Fibroblast of the aortic adventitia (primary cell): ENCODE measurements at regions not wholly inside any gene's neighbourhood (a gene's known extent, or its start where the extent isn't known, plus 50 kb on each side); places are given as distances from the start of the nearest gene placed in this dataset.

Source experiments
- DNase-seq: peaks from one replicate; pipeline ENCODE4 v3.0.0-alpha.2; 2010; ENCODE audit warnings: low read depth
- H3K4me3 ChIP-seq: 2 replicates; pipeline ENCODE4 v1.5.1; 2011; ENCODE audit warnings: low read depth, mild to moderate bottlenecking, control low read depth, low read length, moderate library complexity
- TF ChIP-seq, protein P1 (sequence below): IDR thresholded peaks from 2 replicates; pipeline ENCODE4 v1.5.1; 2011; ENCODE audit warnings: mild to moderate bottlenecking, low read length, control low read depth, inconsistent platforms; ENCODE audit not compliant: insufficient read depth

GRCh38 chr6:23176883-23177282 is 607.5 kb downstream of the HDGFL1 start:
- no peak overlapping the region for H3K4me3 ChIP-seq
- DNase-seq = no peak

DNA sequence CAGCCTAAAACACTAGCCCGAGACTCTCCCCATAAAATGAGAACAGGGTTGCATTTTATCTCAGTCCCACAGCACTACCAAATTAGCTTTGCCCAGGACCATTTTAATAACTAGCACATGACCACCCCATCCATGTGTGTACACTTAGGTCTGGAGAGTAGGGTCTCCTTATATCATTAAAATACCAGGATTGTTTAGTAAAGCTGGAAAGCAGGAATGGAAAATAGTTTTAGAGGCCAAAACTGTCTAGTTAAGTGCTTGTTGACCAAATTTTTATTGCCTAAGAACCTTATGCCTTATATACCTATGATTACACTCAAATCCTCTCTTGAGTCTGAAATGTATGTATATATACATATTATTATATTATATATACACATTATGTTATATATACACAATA is 608.4 kb downstream of the HDGFL1 start:
- TF ChIP-seq, protein P1, sequence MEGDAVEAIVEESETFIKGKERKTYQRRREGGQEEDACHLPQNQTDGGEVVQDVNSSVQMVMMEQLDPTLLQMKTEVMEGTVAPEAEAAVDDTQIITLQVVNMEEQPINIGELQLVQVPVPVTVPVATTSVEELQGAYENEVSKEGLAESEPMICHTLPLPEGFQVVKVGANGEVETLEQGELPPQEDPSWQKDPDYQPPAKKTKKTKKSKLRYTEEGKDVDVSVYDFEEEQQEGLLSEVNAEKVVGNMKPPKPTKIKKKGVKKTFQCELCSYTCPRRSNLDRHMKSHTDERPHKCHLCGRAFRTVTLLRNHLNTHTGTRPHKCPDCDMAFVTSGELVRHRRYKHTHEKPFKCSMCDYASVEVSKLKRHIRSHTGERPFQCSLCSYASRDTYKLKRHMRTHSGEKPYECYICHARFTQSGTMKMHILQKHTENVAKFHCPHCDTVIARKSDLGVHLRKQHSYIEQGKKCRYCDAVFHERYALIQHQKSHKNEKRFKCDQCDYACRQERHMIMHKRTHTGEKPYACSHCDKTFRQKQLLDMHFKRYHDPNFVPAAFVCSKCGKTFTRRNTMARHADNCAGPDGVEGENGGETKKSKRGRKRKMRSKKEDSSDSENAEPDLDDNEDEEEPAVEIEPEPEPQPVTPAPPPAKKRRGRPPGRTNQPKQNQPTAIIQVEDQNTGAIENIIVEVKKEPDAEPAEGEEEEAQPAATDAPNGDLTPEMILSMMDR = no peak
- no peak for DNase-seq
- H3K4me3 ChIP-seq = no peak overlapping the region

More at GRCh38 chr6:23176883-23177282, 607.5 kb downstream of the HDGFL1 start:
- TF ChIP-seq, protein P1 = no peak

DNA sequence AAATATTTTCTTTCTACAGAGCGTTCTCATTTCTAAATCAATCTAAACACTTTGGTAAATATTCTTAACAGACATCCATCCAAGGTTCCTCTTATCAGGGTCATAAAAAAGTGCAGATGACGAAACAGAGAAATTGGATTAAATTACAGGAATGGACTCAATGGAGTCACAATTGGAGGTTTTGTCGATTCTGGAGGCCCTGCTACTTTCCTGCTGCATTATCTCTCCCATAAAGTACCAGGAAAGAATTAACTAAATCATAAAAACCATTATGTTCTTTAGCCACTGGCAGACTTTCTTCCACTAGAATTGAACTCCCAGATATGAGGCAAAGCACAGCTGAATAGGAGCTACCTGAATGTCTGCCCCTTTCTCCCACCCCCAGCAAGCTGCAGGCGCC is 610.6 kb downstream of the HDGFL1 start:
- no peak for DNase-seq
- H3K4me3 ChIP-seq = no peak overlapping the region
- TF ChIP-seq, protein P1 = no peak

DNA sequence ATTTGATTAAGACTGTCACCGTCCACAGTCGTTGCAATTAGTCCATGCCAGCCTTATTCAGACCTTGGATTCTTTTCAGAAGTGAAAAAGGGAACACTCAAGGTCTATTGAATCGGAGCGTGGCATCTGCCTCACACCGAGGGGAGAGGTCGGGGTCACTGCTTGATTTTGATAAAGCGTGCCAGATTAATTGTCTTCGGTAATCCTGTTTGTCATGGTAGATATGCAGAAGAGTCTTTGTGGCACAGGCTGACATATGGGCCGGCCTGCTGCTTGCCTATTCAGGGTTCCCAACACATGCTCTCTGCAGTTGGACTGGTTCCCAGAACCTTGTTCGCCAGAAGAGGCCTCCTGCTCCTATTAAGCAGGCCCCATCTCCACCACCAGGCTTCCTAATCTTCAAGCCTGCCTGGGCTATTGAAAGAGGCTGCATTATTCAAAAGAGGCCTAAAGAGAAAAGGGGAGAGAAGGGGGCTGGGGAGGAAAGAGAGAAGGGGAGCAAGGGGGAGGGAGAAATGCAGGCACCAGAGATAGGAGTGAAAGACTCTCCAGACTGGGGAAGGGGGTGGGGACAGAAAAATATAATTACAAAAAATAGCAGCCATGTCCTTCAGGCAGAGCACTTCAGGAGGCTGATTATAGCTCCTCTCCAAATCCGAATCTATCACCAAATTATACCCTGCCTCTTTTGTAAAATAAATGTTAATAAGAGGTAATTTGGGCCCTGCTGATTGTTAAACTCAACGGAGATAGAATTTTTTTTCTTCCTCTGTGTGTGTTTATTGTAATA is 611.3 kb downstream of the HDGFL1 start:
- peak; percentile 79 for DNase-seq
- H3K4me3 ChIP-seq = no peak overlapping the region
- TF ChIP-seq, protein P1 = peak; percentile 49

DNA sequence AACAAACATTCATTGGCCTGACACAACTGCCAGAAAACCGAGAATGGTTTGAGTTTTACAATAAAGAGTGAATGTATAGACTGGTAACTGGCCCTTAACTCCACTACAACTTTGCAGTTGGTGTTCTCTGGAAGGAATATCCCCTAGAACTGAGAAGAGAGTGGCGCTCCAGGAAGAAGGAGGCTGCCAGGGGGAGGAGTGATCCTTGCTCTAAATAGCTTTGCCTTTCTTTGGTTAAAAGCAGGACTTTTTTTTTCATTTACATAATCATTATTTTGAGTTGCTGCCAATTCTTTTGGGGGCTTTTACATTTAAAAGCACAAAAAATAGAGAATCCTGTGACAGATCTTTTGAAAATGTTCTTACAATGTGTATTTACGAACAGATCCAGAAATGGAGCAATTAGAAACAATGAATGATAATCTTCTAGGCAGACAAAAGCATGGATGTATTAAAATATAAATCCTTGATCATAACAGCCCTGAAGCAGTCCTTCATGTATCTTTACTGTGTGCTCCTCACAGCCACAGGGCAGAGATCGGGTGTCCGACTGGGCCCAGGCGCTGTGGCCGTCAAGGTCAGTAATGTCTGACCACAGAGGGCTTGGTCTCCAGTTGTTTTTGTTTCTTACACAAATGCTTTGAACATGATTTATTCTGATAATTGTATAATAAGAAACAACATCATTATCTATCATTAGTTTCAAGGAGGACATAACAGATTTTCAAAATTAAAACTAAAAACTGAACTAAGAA is 612.2 kb downstream of the HDGFL1 start:
- H3K4me3 ChIP-seq = no peak overlapping the region
- TF ChIP-seq, protein P1 = no peak
- DNase-seq = no peak

- TF ChIP-seq, protein P1 = no peak
- DNase-seq = no peak
- no peak overlapping the region for H3K4me3 ChIP-seq
These were observed 614.5 kb downstream of the HDGFL1 start for GRCh38 chr6:23183846-23184245.
